Peyer's patch (tissue), 4 donors: ENCODE measurements at regions not wholly inside any gene's neighbourhood (a gene's known extent, or its start where the extent isn't known, plus 50 kb on each side); places are given as distances from the start of the nearest gene placed in this dataset.

Experiments
- POLR2A ChIP-seq, 2 donors: fragments of 450-650 bp; IDR thresholded peaks; one replicate each; pipeline ENCODE4 v1.5.1; 2017; ENCODE audit warnings: antibody characterized with exemption in 2 of 2, mild to moderate bottlenecking in 2 of 2, moderate library complexity in 2 of 2
- TF ChIP-seq, protein P1 (sequence below), 6 experiments: fragments of 450-650 bp in 4 of 6; fragments of 200-600 bp in 2 of 6; sonication (generic) in 1 of 6; IDR thresholded peaks; one replicate each; pipeline ENCODE4 v1.5.1; 2017 to 2019; ENCODE audit warnings: antibody characterized with exemption in 6 of 6, mild to moderate bottlenecking in 3 of 6, moderate library complexity in 1 of 6

DNA sequence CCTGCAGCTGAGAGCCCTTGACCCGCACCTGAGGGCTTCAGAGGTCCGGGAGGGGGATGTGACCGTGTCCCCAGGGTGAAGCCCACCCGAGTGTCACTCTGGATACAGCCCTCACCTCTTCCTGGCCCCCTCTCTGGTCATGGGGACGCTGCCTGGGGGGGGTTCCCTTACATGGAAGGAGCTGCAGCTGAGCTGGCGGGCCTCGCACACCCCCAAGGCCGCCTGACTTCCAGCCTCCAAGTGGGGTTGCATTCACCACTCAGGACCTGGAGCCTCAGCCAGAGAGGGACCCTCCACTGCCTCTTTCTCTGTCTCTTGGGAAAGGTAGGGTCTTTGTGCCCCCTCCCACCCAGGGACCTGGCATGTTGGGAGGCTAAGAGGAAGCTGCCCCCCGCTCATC is 284.6 kb downstream of the SEC14L1 start:
- TF ChIP-seq POLR2A (IDR thresholded peaks at IDR 0.05) = no peak
- TF ChIP-seq, protein P1, sequence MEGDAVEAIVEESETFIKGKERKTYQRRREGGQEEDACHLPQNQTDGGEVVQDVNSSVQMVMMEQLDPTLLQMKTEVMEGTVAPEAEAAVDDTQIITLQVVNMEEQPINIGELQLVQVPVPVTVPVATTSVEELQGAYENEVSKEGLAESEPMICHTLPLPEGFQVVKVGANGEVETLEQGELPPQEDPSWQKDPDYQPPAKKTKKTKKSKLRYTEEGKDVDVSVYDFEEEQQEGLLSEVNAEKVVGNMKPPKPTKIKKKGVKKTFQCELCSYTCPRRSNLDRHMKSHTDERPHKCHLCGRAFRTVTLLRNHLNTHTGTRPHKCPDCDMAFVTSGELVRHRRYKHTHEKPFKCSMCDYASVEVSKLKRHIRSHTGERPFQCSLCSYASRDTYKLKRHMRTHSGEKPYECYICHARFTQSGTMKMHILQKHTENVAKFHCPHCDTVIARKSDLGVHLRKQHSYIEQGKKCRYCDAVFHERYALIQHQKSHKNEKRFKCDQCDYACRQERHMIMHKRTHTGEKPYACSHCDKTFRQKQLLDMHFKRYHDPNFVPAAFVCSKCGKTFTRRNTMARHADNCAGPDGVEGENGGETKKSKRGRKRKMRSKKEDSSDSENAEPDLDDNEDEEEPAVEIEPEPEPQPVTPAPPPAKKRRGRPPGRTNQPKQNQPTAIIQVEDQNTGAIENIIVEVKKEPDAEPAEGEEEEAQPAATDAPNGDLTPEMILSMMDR (IDR thresholded peaks at IDR 0.05) = no peak
